MCF 10A (cell line): ENCODE measurements at regions not wholly inside any gene's neighbourhood (a gene's known extent, or its start where the extent isn't known, plus 50 kb on each side); places are given as distances from the start of the nearest gene placed in this dataset.

Source experiments
- BruUV-seq: library from RNA; stranded (reverse); fragments of 400-500 nt; replicated peaks from 2 replicates; lab custom pipeline; 2021; lab: Mats Ljungman, UMichigan
- CTCF ChIA-PET: fragments of 300-600 bp; sonication (Branson Sonifier 250); formaldehyde crosslinking; extraction: SDS; loops from one replicate; lab custom pipeline; 2021; ENCODE audit warnings: antibody characterized with exemption, inconsistent platforms; lab: Yijun Ruan, JAX
- POLR2A ChIA-PET: fragments of 300-600, 350-650 bp; sonication (Branson Sonifier 250); formaldehyde crosslinking; extraction: SDS; loops from one replicate; lab custom pipeline; 2020; ENCODE audit warnings: antibody characterized with exemption, inconsistent platforms; lab: Yijun Ruan, JAX
- DNase-seq: peaks from one replicate; pipeline ENCODE4 v3.0.0-alpha.2; 2018; ENCODE audit not compliant: unreplicated experiment
- H3K27ac Mint-ChIP-seq: one replicate; pipeline ENCODE4 v1.8.0; 2022; ENCODE audit warnings: mild to moderate bottlenecking, low read depth, mixed read lengths; ENCODE audit not compliant: unreplicated experiment
- H3K27me3 Mint-ChIP-seq: one replicate; pipeline ENCODE4 v1.8.0; 2022; ENCODE audit warnings: mixed read lengths; ENCODE audit not compliant: insufficient read depth, unreplicated experiment
- H3K36me3 Mint-ChIP-seq: one replicate; pipeline ENCODE4 v1.8.0; 2022; ENCODE audit warnings: mild to moderate bottlenecking, moderate library complexity, mixed read lengths; ENCODE audit not compliant: insufficient read depth, unreplicated experiment
- H3K4me1 Mint-ChIP-seq: one replicate; pipeline ENCODE4 v1.8.0; 2022; ENCODE audit warnings: mixed read lengths; ENCODE audit not compliant: insufficient read depth, unreplicated experiment
- H3K4me3 Mint-ChIP-seq: one replicate; pipeline ENCODE4 v1.8.0; 2022; ENCODE audit warnings: mild to moderate bottlenecking, moderate library complexity, mixed read lengths; ENCODE audit not compliant: unreplicated experiment
- H3K9me3 Mint-ChIP-seq: one replicate; pipeline ENCODE4 v1.8.0; 2022; ENCODE audit warnings: mixed read lengths; ENCODE audit not compliant: unreplicated experiment
- intact Hi-C: fragments of 100-400 bp; cut with micrococcal nuclease; formaldehyde crosslinking; loops from 2 replicates; pipeline ENCODE4 v1.14.1; 2022
- TF ChIP-seq, protein P1 (sequence below): fragments of 200-600 bp; IDR thresholded peaks from one replicate; pipeline ENCODE4 v1.8.0; 2022; ENCODE audit warnings: antibody characterized with exemption, mild to moderate bottlenecking; ENCODE audit not compliant: unreplicated experiment

DNA sequence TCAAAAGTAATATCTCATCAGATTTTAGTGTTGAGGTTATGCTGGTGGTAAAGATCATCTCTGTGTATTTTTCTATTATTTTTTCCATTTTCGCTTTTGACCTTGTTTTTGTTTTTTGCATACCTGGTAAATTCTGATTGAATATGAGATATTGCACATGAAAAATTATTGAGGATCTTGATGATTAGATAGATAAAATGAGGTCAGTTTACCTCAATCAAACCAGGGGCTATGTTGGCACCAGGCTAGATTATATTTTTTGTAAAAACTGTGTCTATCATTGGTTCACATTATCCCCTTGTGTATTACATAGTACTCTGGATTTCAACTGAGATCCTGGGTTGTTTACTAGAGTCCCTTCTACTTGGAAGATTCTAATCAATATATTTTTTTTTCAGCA is 774.9 kb upstream of the ZNF608 start:
- H3K9me3 Mint-ChIP-seq: no peaks in the 10 kb centered on the region
- no TSS peak for BruUV-seq
- no peaks in the 10 kb centered on the region for H3K27me3 Mint-ChIP-seq
- no peak for DNase-seq
- no peak overlapping the region for H3K4me3 Mint-ChIP-seq
- CTCF ChIA-PET: no interaction called here
- TF ChIP-seq, protein P1, sequence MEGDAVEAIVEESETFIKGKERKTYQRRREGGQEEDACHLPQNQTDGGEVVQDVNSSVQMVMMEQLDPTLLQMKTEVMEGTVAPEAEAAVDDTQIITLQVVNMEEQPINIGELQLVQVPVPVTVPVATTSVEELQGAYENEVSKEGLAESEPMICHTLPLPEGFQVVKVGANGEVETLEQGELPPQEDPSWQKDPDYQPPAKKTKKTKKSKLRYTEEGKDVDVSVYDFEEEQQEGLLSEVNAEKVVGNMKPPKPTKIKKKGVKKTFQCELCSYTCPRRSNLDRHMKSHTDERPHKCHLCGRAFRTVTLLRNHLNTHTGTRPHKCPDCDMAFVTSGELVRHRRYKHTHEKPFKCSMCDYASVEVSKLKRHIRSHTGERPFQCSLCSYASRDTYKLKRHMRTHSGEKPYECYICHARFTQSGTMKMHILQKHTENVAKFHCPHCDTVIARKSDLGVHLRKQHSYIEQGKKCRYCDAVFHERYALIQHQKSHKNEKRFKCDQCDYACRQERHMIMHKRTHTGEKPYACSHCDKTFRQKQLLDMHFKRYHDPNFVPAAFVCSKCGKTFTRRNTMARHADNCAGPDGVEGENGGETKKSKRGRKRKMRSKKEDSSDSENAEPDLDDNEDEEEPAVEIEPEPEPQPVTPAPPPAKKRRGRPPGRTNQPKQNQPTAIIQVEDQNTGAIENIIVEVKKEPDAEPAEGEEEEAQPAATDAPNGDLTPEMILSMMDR: no peak
- no peaks in the 10 kb centered on the region for H3K36me3 Mint-ChIP-seq
- peaks cover under 1% of the 10 kb centered on the region for H3K4me1 Mint-ChIP-seq
- intact Hi-C loops: no loop called here
- POLR2A ChIA-PET: no interaction called here
- no peak overlapping the region for H3K27ac Mint-ChIP-seq

DNA sequence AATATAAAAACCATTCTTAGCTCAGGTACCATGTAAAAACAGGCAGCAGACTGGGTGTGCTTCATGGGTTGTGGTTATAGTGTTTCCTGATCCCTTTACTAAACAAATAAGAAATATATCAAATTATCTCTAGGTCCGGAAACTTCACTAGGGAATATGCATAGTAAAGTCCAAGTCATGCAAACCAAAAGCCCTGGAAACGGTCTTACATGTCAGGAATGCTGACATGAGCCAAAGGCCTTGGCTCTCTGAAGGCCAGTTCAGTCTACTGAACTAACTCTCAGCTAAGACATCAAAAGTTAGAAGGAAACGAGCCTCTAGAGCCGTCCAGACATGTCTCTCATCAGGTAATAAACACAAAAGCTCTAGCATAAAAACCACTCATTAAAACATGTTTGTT is 778.9 kb upstream of the ZNF608 start:
- intact Hi-C loops: no loop called here
- peaks cover 11% of the 10 kb centered on the region for H3K4me1 Mint-ChIP-seq
- POLR2A ChIA-PET: interaction anchor here (0.7 to 1.0 kb wide), 3 partner anchors 34 to 812 kb away, joined by 3 to 5 read pairs (median 4); no protein-coding TSS in a partner anchor
- no peaks in the 10 kb centered on the region for H3K9me3 Mint-ChIP-seq
- TF ChIP-seq, protein P1: no peak
- H3K36me3 Mint-ChIP-seq: no peaks in the 10 kb centered on the region
- CTCF ChIA-PET: interaction anchor here (1.0 to 1.4 kb wide), 2 partner anchors 12 to 112 kb away, joined by 4 to 5 read pairs; no protein-coding TSS in a partner anchor
- H3K4me3 Mint-ChIP-seq: no peak overlapping the region
- no TSS peak for BruUV-seq
- no peak for DNase-seq
- H3K27ac Mint-ChIP-seq: peak overlapping the region; percentile 10
- H3K27me3 Mint-ChIP-seq: no peaks in the 10 kb centered on the region

DNA sequence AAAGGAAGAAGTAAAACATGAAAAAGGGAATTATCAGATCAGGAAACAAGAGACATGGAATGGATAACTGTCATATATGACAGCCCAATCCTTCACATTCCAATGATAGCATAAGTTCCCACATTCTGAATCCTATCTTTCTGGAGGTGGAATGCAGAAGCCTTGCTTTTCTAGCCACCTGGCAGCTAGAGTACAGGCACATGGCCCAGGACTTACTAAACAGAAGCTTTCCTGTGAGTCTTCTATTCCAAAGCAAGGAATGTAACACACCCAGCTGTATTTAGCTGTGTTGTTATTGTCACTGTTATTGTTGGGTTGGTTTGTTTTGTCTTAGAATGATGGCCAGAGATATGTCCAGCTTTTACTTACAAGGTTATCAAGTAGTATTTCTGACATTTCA is 780.5 kb upstream of the ZNF608 start:
- no TSS peak for BruUV-seq
- H3K9me3 Mint-ChIP-seq: no peaks in the 10 kb centered on the region
- H3K4me1 Mint-ChIP-seq: peaks cover 11% of the 10 kb centered on the region
- no peaks in the 10 kb centered on the region for H3K36me3 Mint-ChIP-seq
- no peaks in the 10 kb centered on the region for H3K27me3 Mint-ChIP-seq
- DNase-seq: no peak
- intact Hi-C loops: no loop called here
- ChIA-PET CTCF (no interaction called here), POLR2A (interaction anchor here (0.6 to 1.7 kb wide), 4 partner anchors 19 to 42 kb away, joined by 3 to 5 read pairs (median 4); no protein-coding TSS in a partner anchor)
- H3K4me3 Mint-ChIP-seq: no peak overlapping the region
- no peak overlapping the region for H3K27ac Mint-ChIP-seq
- TF ChIP-seq, protein P1: no peak

DNA sequence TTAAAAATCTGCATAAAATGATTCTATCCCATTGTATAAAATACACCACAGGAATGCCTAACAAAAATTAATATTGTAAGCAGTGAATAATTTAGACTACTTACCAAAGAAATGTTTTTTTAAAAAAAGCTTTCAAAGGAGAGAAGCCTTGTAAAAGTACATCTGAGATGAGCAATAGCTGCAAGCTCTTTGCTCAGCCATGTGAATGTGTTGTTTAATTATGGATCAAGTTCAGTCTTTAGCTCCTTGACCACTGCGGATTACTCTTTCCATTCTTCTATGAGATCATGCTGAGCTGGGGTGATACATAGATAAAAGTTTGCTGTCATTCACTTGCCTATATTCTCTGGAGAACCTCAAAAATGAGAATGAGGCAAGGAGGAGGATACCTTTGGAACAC is 782.4 kb upstream of the ZNF608 start:
- no TSS peak for BruUV-seq
- POLR2A ChIA-PET: interaction anchor here (0.7 to 0.9 kb wide), 2 partner anchors 12 to 14 kb away, joined by 4 read pairs; no protein-coding TSS in a partner anchor
- Mint-ChIP-seq H3K27me3 (no peaks in the 10 kb centered on the region), H3K4me1 (peaks cover 11% of the 10 kb centered on the region), H3K27ac (no peak overlapping the region), H3K36me3 (no peaks in the 10 kb centered on the region), H3K9me3 (peaks cover under 1% of the 10 kb centered on the region), H3K4me3 (no peak overlapping the region)
- CTCF ChIA-PET: no interaction called here
- no peak for DNase-seq
- TF ChIP-seq, protein P1: no peak
- intact Hi-C loops: no loop called here
